Naive thymus-derived CD4-positive, alpha-beta T cell (primary cell): ENCODE measurements at regions not wholly inside any gene's neighbourhood (a gene's known extent, or its start where the extent isn't known, plus 50 kb on each side); places are given as distances from the start of the nearest gene placed in this dataset.
"Not testable (repeated sequence)": the region's sequence is repeated elsewhere in the genome, so short reads cannot be mapped to it uniquely, and the experiment has no call there.

ENCODE experiments used
- ATAC-seq: fragments of 150-1000 bp; cut with Tn5 transposase; 2 replicates; pipeline ENCODE4 v1.10.0; 2021; ENCODE audit warnings: mild to moderate bottlenecking, moderate library complexity
- CTCF ChIA-PET: fragments of 350-600 bp; sonication (Branson Sonifier 250); formaldehyde crosslinking; loops from one replicate; lab custom pipeline; 2021; ENCODE audit warnings: antibody characterized with exemption; lab: Charles Lee
- POLR2A ChIA-PET: fragments of 350-600 bp; sonication (Branson Sonifier 250); formaldehyde crosslinking; loops from one replicate; lab custom pipeline; 2021; ENCODE audit warnings: antibody characterized with exemption, inconsistent platforms; lab: Charles Lee
- DNase-seq, 9 donors: peaks; one replicate each; pipeline versions ENCODE4 v3.0.0 to v3.0.0-alpha.2; 2020 to 2022; ENCODE audit warnings: mixed read lengths in 1 of 9
- H3K27ac ChIP-seq: one replicate; pipeline ENCODE4 v1.7.0; 2013; ENCODE audit warnings: mild to moderate bottlenecking, low read depth, low read length, moderate library complexity
- H3K27me3 ChIP-seq, 2 donors: one replicate each; pipeline ENCODE4 v1.7.0; 2013; ENCODE audit warnings: low read length in 2 of 2, mild to moderate bottlenecking in 2 of 2, moderate library complexity in 2 of 2; ENCODE audit not compliant: control insufficient read depth in 2 of 2, insufficient read depth in 2 of 2
- H3K36me3 ChIP-seq, 3 experiments: 1 replicate in 2 of 3; 2 replicates in 1 of 3; pipeline ENCODE4 v1.7.0; 2013; ENCODE audit warnings: low read length in 3 of 3, mild to moderate bottlenecking in 3 of 3, moderate library complexity in 1 of 3; ENCODE audit not compliant: insufficient read depth in 3 of 3, control insufficient read depth in 2 of 3
- H3K4me1 ChIP-seq, 2 donors: one replicate each; pipeline ENCODE4 v1.7.0; 2013; ENCODE audit warnings: low read length in 2 of 2, mild to moderate bottlenecking in 2 of 2, moderate library complexity in 1 of 2; ENCODE audit not compliant: control insufficient read depth in 2 of 2, insufficient read depth in 2 of 2
- H3K4me3 ChIP-seq: 2 replicates; pipeline ENCODE4 v1.7.0; 2013; ENCODE audit warnings: mild to moderate bottlenecking, low read length
- H3K9me3 ChIP-seq, 3 experiments: 1 replicate in 2 of 3; 2 replicates in 1 of 3; pipeline ENCODE4 v1.7.0; 2013; ENCODE audit warnings: low read length in 3 of 3; ENCODE audit not compliant: control insufficient read depth in 2 of 3
- H3K27ac Mint-ChIP-seq, 9 donors: one replicate each; pipeline ENCODE4 v1.8.0; 2020 to 2022; ENCODE audit warnings: mixed read lengths in 9 of 9, mild to moderate bottlenecking in 8 of 9, moderate library complexity in 5 of 9, inconsistent platforms in 2 of 9
- H3K27me3 Mint-ChIP-seq, 5 donors: one replicate each; pipeline ENCODE4 v1.8.0; 2021 to 2022; ENCODE audit warnings: mixed read lengths in 5 of 5, mild to moderate bottlenecking in 1 of 5
- H3K36me3 Mint-ChIP-seq, 5 donors: one replicate each; pipeline ENCODE4 v1.8.0; 2020 to 2022; ENCODE audit warnings: mixed read lengths in 5 of 5, mild to moderate bottlenecking in 3 of 5, inconsistent platforms in 1 of 5
- H3K4me1 Mint-ChIP-seq, 7 donors: one replicate each; pipeline ENCODE4 v1.8.0; 2020 to 2022; ENCODE audit warnings: mixed read lengths in 7 of 7, mild to moderate bottlenecking in 3 of 7, inconsistent platforms in 1 of 7
- H3K4me3 Mint-ChIP-seq, 10 donors: one replicate each; pipeline ENCODE4 v1.8.0; 2020 to 2022; ENCODE audit warnings: mild to moderate bottlenecking in 10 of 10, mixed read lengths in 10 of 10, moderate library complexity in 6 of 10, inconsistent platforms in 2 of 10
- H3K9me3 Mint-ChIP-seq, 11 donors: one replicate each; pipeline ENCODE4 v1.8.0; 2020 to 2022; ENCODE audit warnings: mixed read lengths in 11 of 11, mild to moderate bottlenecking in 4 of 11, inconsistent platforms in 1 of 11, moderate library complexity in 1 of 11
- intact Hi-C, 2 donors: fragments of 100-400 bp; cut with micrococcal nuclease; formaldehyde crosslinking; loops; one replicate each; pipeline ENCODE4 v1.15.1; 2023

DNA sequence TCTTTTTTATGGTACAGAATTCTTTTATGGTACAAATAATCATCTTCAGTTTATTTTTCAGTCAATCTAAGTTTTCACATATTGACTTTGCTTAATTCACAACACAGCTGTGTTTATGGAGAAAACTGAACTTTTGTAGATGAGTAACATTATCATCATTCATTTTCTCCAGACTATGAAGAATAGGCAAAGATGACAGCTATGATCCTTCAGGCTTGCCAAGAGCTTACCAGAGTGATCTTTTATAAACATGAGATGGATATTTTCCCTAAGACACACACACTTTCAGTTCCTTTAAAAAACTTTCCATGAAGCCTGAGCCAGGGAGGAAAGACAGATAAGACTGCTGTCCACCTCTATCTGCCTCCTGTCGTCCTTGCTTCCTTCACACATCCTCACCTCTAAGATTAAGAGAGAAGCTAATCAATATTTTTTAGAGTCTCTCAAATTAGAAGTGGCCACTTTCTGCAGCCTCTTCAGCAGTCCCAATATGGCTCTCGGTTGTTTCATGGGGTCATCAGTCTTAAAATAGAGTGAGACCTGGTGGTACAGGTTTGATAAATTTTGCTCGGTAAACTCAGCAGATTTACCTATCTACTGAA is 108.1 kb upstream of the SLC27A6 start:
- ATAC-seq (no peak), DNase-seq (no peak)
- Mint-ChIP-seq H3K9me3 (peaks cover 1 to 24% (median 8%) of the 10 kb centered on the region in 11 donors), H3K4me1 (no peaks in the 10 kb centered on the region), H3K27me3 (no peaks in the 10 kb centered on the region), H3K27ac (no peak overlapping the region), H3K36me3 (no peaks in the 10 kb centered on the region), H3K4me3 (no peak overlapping the region)
- intact Hi-C loops = no loop called here
- H3K27ac ChIP-seq = no peak overlapping the region
- no peaks in the 10 kb centered on the region for H3K9me3 ChIP-seq
- H3K27me3 ChIP-seq = no peaks in the 10 kb centered on the region
- no peaks in the 10 kb centered on the region for H3K4me1 ChIP-seq
- no peaks in the 10 kb centered on the region for H3K36me3 ChIP-seq
- ChIA-PET POLR2A (no interaction called here), CTCF (no interaction called here)
- H3K4me3 ChIP-seq = no peak overlapping the region

DNA sequence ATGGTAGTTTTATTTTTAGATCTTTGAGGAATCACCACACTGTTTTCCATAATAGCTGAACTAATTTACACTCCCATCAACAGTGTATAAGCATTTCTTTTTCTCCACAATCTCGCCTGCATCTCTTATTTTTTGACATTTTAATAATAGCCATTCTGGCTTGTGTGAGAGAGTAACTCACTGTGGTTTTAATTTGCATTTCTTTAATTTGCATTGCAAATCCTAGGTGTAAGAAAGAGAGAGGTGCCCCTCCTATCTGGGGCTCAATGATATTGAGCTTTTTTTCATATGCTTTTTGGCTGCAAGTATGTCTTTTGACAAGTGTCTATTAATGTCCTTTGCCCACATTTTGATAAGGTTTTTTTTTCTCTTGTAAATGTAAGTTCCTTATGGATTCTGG is 106.3 kb upstream of the SLC27A6 start:
- Histone ChIP-seq H3K36me3 (no peaks in the 10 kb centered on the region), H3K9me3 (no peaks in the 10 kb centered on the region), H3K4me1 (no peaks in the 10 kb centered on the region), H3K27ac (no peak overlapping the region), H3K4me3 (no peak overlapping the region), H3K27me3 (no peaks in the 10 kb centered on the region)
- H3K27me3 Mint-ChIP-seq = no peaks in the 10 kb centered on the region
- no peaks in the 10 kb centered on the region for H3K36me3 Mint-ChIP-seq
- ChIA-PET POLR2A (no interaction called here), CTCF (no interaction called here)
- no peak overlapping the region for H3K27ac Mint-ChIP-seq
- intact Hi-C loops = no loop called here
- peaks cover 1 to 22% (median 8%) of the 10 kb centered on the region in 11 donors for H3K9me3 Mint-ChIP-seq
- ATAC-seq = no peak
- no peak for DNase-seq
- H3K4me3 Mint-ChIP-seq = no peak overlapping the region
- H3K4me1 Mint-ChIP-seq = no peaks in the 10 kb centered on the region

GRCh38 chr5:128861155-128861554 is 104.1 kb upstream of the SLC27A6 start:
- POLR2A ChIA-PET, H3K4me3 Mint-ChIP-seq, H3K27me3 ChIP-seq, DNase-seq, H3K36me3 ChIP-seq, H3K27ac Mint-ChIP-seq, H3K36me3 Mint-ChIP-seq, H3K4me3 ChIP-seq, H3K4me1 ChIP-seq, H3K27ac ChIP-seq, H3K27me3 Mint-ChIP-seq, H3K9me3 ChIP-seq, ATAC-seq, CTCF ChIA-PET, H3K4me1 Mint-ChIP-seq, intact Hi-C loops: not testable (repeated sequence)
- peaks cover 1 to 22% (median 6%) of the 10 kb centered on the region in 11 donors for H3K9me3 Mint-ChIP-seq

- Mint-ChIP-seq H3K9me3 (peaks cover 0 to 7% (median 0%) of the 10 kb centered on the region in 11 donors), H3K36me3 (no peaks in the 10 kb centered on the region), H3K4me1 (no peaks in the 10 kb centered on the region), H3K4me3 (no peak overlapping the region), H3K27ac (no peak overlapping the region), H3K27me3 (peaks cover 0 to 8% (median 4%) of the 10 kb centered on the region in 5 donors)
- Histone ChIP-seq H3K4me3 (no peak overlapping the region), H3K9me3 (no peaks in the 10 kb centered on the region), H3K27ac (no peak overlapping the region), H3K27me3 (peaks cover 0 to 4% of the 10 kb centered on the region in 2 donors), H3K36me3 (no peaks in the 10 kb centered on the region), H3K4me1 (no peaks in the 10 kb centered on the region)
- ChIA-PET POLR2A (no interaction called here), CTCF (no interaction called here)
- ATAC-seq (no peak), DNase-seq (no peak)
- intact Hi-C loops = no loop called here
Measured at GRCh38 chr5:128869970-128870369, 95.3 kb upstream of the SLC27A6 start.

DNA sequence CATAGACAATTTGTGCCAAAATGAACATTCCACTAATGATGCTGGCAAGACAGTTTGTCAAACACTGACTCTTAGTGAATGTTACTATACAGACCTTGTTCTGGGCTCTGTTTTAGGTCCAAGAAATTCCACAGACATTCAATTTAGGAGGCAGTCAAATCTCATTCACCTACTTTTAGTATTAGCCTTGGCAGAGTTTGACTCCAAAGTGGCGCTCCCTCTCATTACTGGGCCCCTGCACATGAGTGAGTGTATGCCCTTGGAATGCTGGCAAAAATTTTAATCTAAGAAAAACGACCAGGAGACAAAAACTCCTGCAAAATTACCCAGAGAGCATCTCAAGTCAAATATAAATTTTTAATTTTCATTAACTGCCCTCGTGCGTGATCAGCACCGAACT is 94.9 kb upstream of the SLC27A6 start:
- intact Hi-C loops = no loop called here
- CTCF ChIA-PET = no interaction called here
- no peak for ATAC-seq
- Mint-ChIP-seq H3K36me3 (no peaks in the 10 kb centered on the region), H3K27ac (no peak overlapping the region), H3K4me1 (no peaks in the 10 kb centered on the region), H3K4me3 (no peak overlapping the region), H3K27me3 (peaks cover 0 to 11% (median 4%) of the 10 kb centered on the region in 5 donors), H3K9me3 (peaks cover 0 to 9% (median 0%) of the 10 kb centered on the region in 11 donors)
- Histone ChIP-seq H3K36me3 (no peaks in the 10 kb centered on the region), H3K4me3 (no peak overlapping the region), H3K27ac (no peak overlapping the region), H3K4me1 (no peaks in the 10 kb centered on the region), H3K27me3 (peaks cover 0 to 4% of the 10 kb centered on the region in 2 donors), H3K9me3 (no peaks in the 10 kb centered on the region)
- no peak for DNase-seq
- POLR2A ChIA-PET = no interaction called here

DNA sequence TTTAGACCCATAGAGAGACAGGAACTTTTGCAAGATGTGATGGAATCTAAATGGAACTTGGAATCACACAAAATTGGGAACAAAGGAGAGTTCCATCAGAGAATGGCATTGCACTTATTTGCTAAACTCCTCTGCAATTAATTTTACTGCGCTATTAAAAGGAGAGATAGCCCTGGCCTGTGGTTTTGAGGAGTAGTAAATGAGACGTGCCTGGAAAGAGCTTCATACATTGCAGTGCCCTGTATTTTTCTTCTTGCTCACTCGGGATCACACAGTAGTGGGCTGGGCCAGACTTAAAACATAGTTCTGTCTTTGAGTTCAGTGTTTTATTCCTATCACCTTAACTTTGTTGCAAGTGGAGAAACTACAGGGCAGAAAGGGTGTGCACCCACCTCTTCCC is 94.4 kb upstream of the SLC27A6 start:
- H3K27me3 ChIP-seq = peaks cover 0 to 4% of the 10 kb centered on the region in 2 donors
- ChIA-PET CTCF (no interaction called here), POLR2A (no interaction called here)
- Mint-ChIP-seq H3K27ac (no peak overlapping the region), H3K27me3 (peaks cover 0 to 11% (median 4%) of the 10 kb centered on the region in 5 donors), H3K4me3 (no peak overlapping the region), H3K9me3 (peaks cover 0 to 9% (median 0%) of the 10 kb centered on the region in 11 donors), H3K4me1 (no peaks in the 10 kb centered on the region), H3K36me3 (no peaks in the 10 kb centered on the region)
- no peak overlapping the region for H3K27ac ChIP-seq
- intact Hi-C loops = no loop called here
- H3K4me1 ChIP-seq = no peaks in the 10 kb centered on the region
- H3K4me3 ChIP-seq = no peak overlapping the region
- H3K9me3 ChIP-seq = no peaks in the 10 kb centered on the region
- DNase-seq (no peak), ATAC-seq (no peak)
- H3K36me3 ChIP-seq = no peaks in the 10 kb centered on the region

GRCh38 chr5:128876569-128877382 is 88.5 kb upstream of the SLC27A6 start:
- H3K27ac ChIP-seq = no peak overlapping the region
- no peaks in the 10 kb centered on the region for H3K4me1 ChIP-seq
- peaks cover 0 to 4% of the 10 kb centered on the region in 2 donors for H3K27me3 ChIP-seq
- POLR2A ChIA-PET = no interaction called here
- H3K27me3 Mint-ChIP-seq = peaks cover 0 to 10% (median 4%) of the 10 kb centered on the region in 5 donors
- H3K4me3 ChIP-seq = no peak overlapping the region
- H3K9me3 ChIP-seq = no peaks in the 10 kb centered on the region
- no peak overlapping the region for H3K27ac Mint-ChIP-seq
- H3K4me3 Mint-ChIP-seq = no peak overlapping the region
- no peaks in the 10 kb centered on the region for H3K4me1 Mint-ChIP-seq
- H3K9me3 Mint-ChIP-seq = peaks cover 0 to 3% (median 0%) of the 10 kb centered on the region in 11 donors
- CTCF ChIA-PET = no interaction called here
- no peaks in the 10 kb centered on the region for H3K36me3 ChIP-seq
- intact Hi-C loops = no loop called here
- no peaks in the 10 kb centered on the region for H3K36me3 Mint-ChIP-seq
- DNase-seq (no peak), ATAC-seq (no peak)
